Pancreas (tissue), 10 donors: ENCODE measurements at regions not wholly inside any gene's neighbourhood (a gene's known extent, or its start where the extent isn't known, plus 50 kb on each side); places are given as distances from the start of the nearest gene placed in this dataset.

Source experiments
- ATAC-seq, 4 donors: fragments of 200-7000 bp; cut with Tn5 transposase; one replicate each; pipeline versions ENCODE4 v1.8.0 to v1.9.1; 2020; ENCODE audit warnings: mild to moderate bottlenecking in 4 of 4, moderate library complexity in 4 of 4
- DNase-seq, 6 donors: peaks; one replicate each; pipeline ENCODE4 v3.0.0-alpha.2; 2020
- FAIRE-seq: peaks from 2 replicates; lab custom pipeline; 2012; peaks lifted over from hg19 to GRCh38; lab: Jason Lieb, UNC
- H3K27ac ChIP-seq, 4 donors: fragments of 200-600 bp; sonication (generic); 1 replicate in 3 of 4; 2 replicates in 1 of 4; pipeline versions ENCODE4 v1.5.0 to v1.8.0; 2020
- H3K27me3 ChIP-seq, 4 donors: fragments of 200-600 bp; one replicate each; pipeline ENCODE4 v1.8.0; 2021
- H3K36me3 ChIP-seq, 3 donors: fragments of 200-600 bp; sonication (generic) in 1 of 3; one replicate each; pipeline versions ENCODE4 v1.5.0 to v1.8.0; 2020 to 2021
- H3K4me1 ChIP-seq, 3 donors: fragments of 200-600 bp; one replicate each; pipeline ENCODE4 v1.8.0; 2021
- H3K4me3 ChIP-seq, 4 donors: fragments of 200-600 bp; sonication (generic) in 2 of 4; one replicate each; pipeline versions ENCODE4 v1.5.0 to v1.8.0; 2020 to 2021
- H3K9me3 ChIP-seq, 4 donors: fragments of 200-600 bp; one replicate each; pipeline ENCODE4 v1.8.0; 2021
- WGBS, 2 donors: extraction: QIAGEN DNeasy Blood & Tissue Kit; methylation state at CpG; one replicate each; pipeline ENCODE4 v1.1.7; 2013; 5-methylcytosine and 5-hydroxymethylcytosine counted together
- intact Hi-C, 3 donors: fragments of 100-400 bp; cut with DNase I; formaldehyde crosslinking; loops; one replicate each; pipeline versions ENCODE4 v1.11.1 to v1.14.2; 2022
- TF ChIP-seq, protein P1 (sequence below), 4 donors: fragments of 200-600 bp; sonication (generic) in 3 of 4; IDR thresholded peaks; one replicate each; pipeline versions ENCODE4 v1.5.0 to v1.8.0; 2021; ENCODE audit warnings: antibody characterized with exemption in 4 of 4
- donor health status: healthy with polysubstance abuse.
- donor health status: DM: no; HTN: no; CAD: no; lungs with moderate emphysema.
- donor health status: DM: no; HTN: no; CAD: no.
- donor health status: control.
- donor health status: control.
- donor health status: Bipolar disorder and iron deficiency.
- donor health status: DM: yes; HTN: yes; CAD: no.
- donor health status: DM: no; HTN: no; CAD: no.
- donor health status: DM: no; HTN: no; CAD: no.
- donor health status: DM: yes; HTN: yes; CAD: no.

DNA sequence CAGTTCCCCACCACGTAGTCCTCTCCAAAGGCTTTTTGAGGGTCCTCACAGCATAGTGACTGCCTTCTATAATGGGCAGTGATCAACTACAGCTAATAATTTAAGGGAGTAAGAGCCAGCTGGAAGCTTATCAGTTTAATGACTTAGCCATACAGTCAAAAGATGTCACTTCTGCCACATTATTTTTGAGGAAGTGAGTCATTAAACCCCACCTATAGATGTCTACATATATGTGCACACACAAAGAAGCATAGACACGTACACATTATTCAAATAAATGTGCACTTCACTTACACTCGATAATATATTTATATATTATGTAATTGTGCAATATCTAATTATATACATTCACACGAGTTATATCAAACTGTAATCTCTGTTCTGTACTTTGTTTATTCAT, 1704.7 kb downstream of the KCNT2 start:
- Histone ChIP-seq H3K4me3 (no peak overlapping the region), H3K27ac (no peak overlapping the region), H3K4me1 (no peaks in the 10 kb centered on the region), H3K9me3 (no peaks in the 10 kb centered on the region), H3K27me3 (no peaks in the 10 kb centered on the region), H3K36me3 (no peaks in the 10 kb centered on the region)
- FAIRE-seq = no peak
- no peak for DNase-seq
- WGBS, 2 donors = 50 to 55% methylated on average over 4 of the region's 4 CpGs
- intact Hi-C loops = no loop called here
- TF ChIP-seq, protein P1, sequence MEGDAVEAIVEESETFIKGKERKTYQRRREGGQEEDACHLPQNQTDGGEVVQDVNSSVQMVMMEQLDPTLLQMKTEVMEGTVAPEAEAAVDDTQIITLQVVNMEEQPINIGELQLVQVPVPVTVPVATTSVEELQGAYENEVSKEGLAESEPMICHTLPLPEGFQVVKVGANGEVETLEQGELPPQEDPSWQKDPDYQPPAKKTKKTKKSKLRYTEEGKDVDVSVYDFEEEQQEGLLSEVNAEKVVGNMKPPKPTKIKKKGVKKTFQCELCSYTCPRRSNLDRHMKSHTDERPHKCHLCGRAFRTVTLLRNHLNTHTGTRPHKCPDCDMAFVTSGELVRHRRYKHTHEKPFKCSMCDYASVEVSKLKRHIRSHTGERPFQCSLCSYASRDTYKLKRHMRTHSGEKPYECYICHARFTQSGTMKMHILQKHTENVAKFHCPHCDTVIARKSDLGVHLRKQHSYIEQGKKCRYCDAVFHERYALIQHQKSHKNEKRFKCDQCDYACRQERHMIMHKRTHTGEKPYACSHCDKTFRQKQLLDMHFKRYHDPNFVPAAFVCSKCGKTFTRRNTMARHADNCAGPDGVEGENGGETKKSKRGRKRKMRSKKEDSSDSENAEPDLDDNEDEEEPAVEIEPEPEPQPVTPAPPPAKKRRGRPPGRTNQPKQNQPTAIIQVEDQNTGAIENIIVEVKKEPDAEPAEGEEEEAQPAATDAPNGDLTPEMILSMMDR (IDR thresholded peaks at IDR 0.05) = no peak
- ATAC-seq = no peak

DNA sequence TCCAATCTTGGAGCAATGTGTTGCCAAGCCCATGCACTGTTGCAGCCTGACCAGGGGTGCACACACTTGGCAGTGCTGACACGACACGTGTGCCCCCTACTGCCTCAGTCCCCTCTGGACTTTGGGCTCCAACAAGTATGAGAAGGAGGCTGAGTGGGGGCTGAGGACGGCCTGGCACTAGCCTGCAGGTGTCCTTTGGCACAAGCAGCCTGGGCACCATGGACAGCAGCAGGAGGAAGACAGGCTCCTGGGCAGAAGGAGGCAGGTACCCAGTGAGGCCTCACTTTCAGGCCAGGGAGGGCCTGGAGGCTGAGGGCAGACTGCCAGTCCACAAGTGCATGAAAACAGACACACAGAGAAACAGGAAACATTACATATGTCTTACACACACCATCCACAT, 1702.9 kb upstream of the B3GALT2 start:
- WGBS, 2 donors = 38 to 54% methylated on average over 3 of the region's 3 CpGs
- no peak overlapping the region for H3K27ac ChIP-seq
- H3K4me1 ChIP-seq = no peaks in the 10 kb centered on the region
- FAIRE-seq (no peak), DNase-seq (peak in 2 of 6 donors; percentile 9 to 42), ATAC-seq (no peak)
- no peaks in the 10 kb centered on the region for H3K36me3 ChIP-seq
- intact Hi-C loops = no loop called here
- H3K27me3 ChIP-seq = no peaks in the 10 kb centered on the region
- TF ChIP-seq, protein P1 (IDR thresholded peaks at IDR 0.05) = no peak
- no peaks in the 10 kb centered on the region for H3K9me3 ChIP-seq
- no peak overlapping the region for H3K4me3 ChIP-seq

DNA sequence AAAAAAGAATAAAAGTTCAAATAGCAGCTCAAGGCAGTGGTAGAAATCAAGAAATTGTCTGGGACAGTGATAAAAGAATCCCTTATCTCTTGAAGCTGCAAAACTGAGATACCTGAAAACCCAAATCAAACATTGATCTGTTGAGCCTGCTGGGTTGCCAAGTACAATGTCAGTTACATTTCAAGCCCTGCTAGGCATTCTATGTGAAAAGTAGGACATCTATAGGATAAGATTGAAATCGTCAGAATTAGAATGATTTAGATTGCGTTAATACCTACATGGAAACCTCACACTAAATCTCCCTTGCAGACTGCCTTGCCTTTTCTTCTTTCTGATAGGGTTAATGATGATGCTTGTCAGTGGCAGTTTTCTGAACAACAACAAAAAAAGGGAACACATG, 1684.4 kb upstream of the B3GALT2 start:
- WGBS, 2 donors = 44 to 60% methylated on average over 2 of the region's 2 CpGs

DNA sequence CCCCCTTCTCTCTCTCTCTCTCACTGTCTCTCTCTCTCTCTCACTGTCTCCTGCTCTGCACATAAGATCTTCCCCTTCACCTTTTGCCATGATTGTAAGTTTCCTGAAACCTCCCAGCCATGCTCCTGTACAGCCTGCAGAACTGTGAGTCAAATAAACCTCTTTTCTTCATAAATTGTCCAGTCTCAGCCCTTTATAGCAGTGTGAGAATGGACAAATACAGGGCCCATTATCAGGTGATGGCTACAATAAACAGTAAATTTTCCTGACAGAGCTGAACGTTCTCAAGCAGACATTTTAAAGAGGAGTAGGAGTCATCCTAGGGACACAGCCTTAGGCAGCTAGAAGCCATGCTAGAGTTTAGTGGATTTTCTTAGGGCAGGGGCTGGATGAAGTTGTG, 1679.7 kb upstream of the B3GALT2 start:
- 10 to 16% methylated on average over 1 of the region's 1 CpG for WGBS, 2 donors
- no peaks in the 10 kb centered on the region for H3K27me3 ChIP-seq
- intact Hi-C loops = no loop called here
- no peaks in the 10 kb centered on the region for H3K9me3 ChIP-seq
- H3K4me1 ChIP-seq = no peaks in the 10 kb centered on the region
- no peak overlapping the region for H3K4me3 ChIP-seq
- FAIRE-seq (no peak), ATAC-seq (no peak), DNase-seq (no peak)
- H3K27ac ChIP-seq = no peak overlapping the region
- H3K36me3 ChIP-seq = no peaks in the 10 kb centered on the region
- TF ChIP-seq, protein P1 (IDR thresholded peaks at IDR 0.05) = no peak

More for the DNA sequence above, 1684.4 kb upstream of the B3GALT2 start:
- ATAC-seq = no peak
- H3K4me3 ChIP-seq = no peak overlapping the region
- TF ChIP-seq, protein P1 (IDR thresholded peaks at IDR 0.05) = no peak
- no peak overlapping the region for H3K27ac ChIP-seq
- DNase-seq = no peak
- no peak for FAIRE-seq
- no peaks in the 10 kb centered on the region for H3K27me3 ChIP-seq
- H3K4me1 ChIP-seq = no peaks in the 10 kb centered on the region
- intact Hi-C loops = no loop called here
- H3K9me3 ChIP-seq = no peaks in the 10 kb centered on the region
- H3K36me3 ChIP-seq = no peaks in the 10 kb centered on the region

DNA sequence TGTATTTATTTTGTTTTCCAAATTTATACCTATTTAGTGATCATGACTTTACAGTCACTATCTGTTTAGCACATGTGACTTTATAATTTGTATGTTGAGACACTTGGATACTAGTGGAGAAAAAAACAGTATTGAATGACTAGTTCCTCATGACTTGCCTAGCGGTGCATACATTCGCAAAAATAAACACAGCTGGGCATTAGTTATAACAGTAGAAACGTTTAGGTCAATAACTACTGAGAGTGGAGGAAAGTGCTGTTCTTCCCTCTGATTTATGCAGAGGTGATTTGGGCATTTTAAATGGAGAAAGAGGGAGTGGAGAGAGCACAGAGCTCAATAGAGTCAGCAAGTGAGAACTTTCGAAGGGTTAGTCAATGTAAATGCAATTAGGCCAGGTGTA, 1679.0 kb upstream of the B3GALT2 start:
- no peak for ATAC-seq
- DNase-seq = no peak
- Histone ChIP-seq H3K27me3 (no peaks in the 10 kb centered on the region), H3K27ac (no peak overlapping the region), H3K4me1 (no peaks in the 10 kb centered on the region), H3K4me3 (no peak overlapping the region), H3K9me3 (no peaks in the 10 kb centered on the region), H3K36me3 (no peaks in the 10 kb centered on the region)
- intact Hi-C loops = no loop called here
- 26 to 32% methylated on average over 4 of the region's 4 CpGs for WGBS, 2 donors
- no peak for FAIRE-seq
- TF ChIP-seq, protein P1 (IDR thresholded peaks at IDR 0.05) = no peak
